PC-9 (cell line): ENCODE measurements at regions not wholly inside any gene's neighbourhood (a gene's known extent, or its start where the extent isn't known, plus 50 kb on each side); places are given as distances from the start of the nearest gene placed in this dataset.

Experiments
- BruUV-seq: library from RNA; stranded (reverse); fragments of 400-500 nt; replicated peaks from 2 replicates; lab custom pipeline; 2021; lab: Mats Ljungman, UMichigan
- CTCF ChIA-PET: fragments of 300-600 bp; sonication (Branson Sonifier 250); formaldehyde crosslinking; loops from one replicate; lab custom pipeline; 2022; ENCODE audit warnings: antibody characterized with exemption; lab: Charles Lee
- POLR2A ChIA-PET: fragments of 300-600 bp; sonication (Branson Sonifier 250); formaldehyde crosslinking; loops from one replicate; lab custom pipeline; 2022; ENCODE audit warnings: antibody characterized with exemption; ENCODE audit not compliant: unreplicated experiment; lab: Charles Lee
- DNase-seq, 2 experiments: peaks; one replicate each; pipeline versions ENCODE4 v3.0.0 to v3.0.0-alpha.2; 2015 to 2022; ENCODE audit warnings: mixed read lengths in 1 of 2
- H2AFZ ChIP-seq: fragments of 200-600 bp; sonication (generic); 2 replicates; pipeline ENCODE4 v1.8.1; 2017; ENCODE audit warnings: antibody characterized with exemption
- H3F3A ChIP-seq: fragments of 200-600 bp; sonication (generic); 2 replicates; pipeline ENCODE4 v1.8.1; 2017; ENCODE audit warnings: antibody characterized with exemption, mild to moderate bottlenecking, low read depth; ENCODE audit not compliant: insufficient read depth
- H3K27ac ChIP-seq: fragments of 200-600 bp; sonication (generic); 2 replicates; pipeline ENCODE4 v1.6.1; 2016; ENCODE audit warnings: mixed run types
- H3K27me3 ChIP-seq: fragments of 200-600 bp; sonication (generic); 2 replicates; pipeline ENCODE4 v1.6.1; 2016; ENCODE audit warnings: low read depth, mixed run types; ENCODE audit not compliant: insufficient read depth
- H3K36me3 ChIP-seq: fragments of 200-600 bp; sonication (generic); 2 replicates; pipeline ENCODE4 v1.6.1; 2016; ENCODE audit warnings: low read depth, mixed run types
- H3K4me1 ChIP-seq: fragments of 200-600 bp; sonication (generic); replicated peaks from 2 replicates; pipeline ENCODE4 v1.6.1; 2016; ENCODE audit warnings: mixed run types; ENCODE audit not compliant: insufficient read depth
- H3K4me2 ChIP-seq: fragments of 200-600 bp; sonication (generic); 2 replicates; pipeline ENCODE4 v1.6.1; 2017; ENCODE audit warnings: mixed run types
- H3K4me3 ChIP-seq: fragments of 200-600 bp; sonication (generic); 2 replicates; pipeline ENCODE4 v1.6.1; 2016; ENCODE audit warnings: mixed run types
- H3K79me2 ChIP-seq: fragments of 200-600 bp; sonication (generic); 2 replicates; pipeline ENCODE4 v1.6.1; 2017; ENCODE audit warnings: low read depth, mixed run types
- H3K9me2 ChIP-seq: fragments of 200-600 bp; sonication (generic); 2 replicates; pipeline ENCODE4 v1.8.1; 2017; ENCODE audit warnings: mild to moderate bottlenecking; ENCODE audit not compliant: insufficient read depth
- H3K9me3 ChIP-seq: fragments of 200-600 bp; sonication (generic); 2 replicates; pipeline ENCODE4 v1.8.1; 2016; ENCODE audit warnings: low read depth; ENCODE audit not compliant: insufficient read depth
- H4K20me1 ChIP-seq: fragments of 200-600 bp; sonication (generic); 2 replicates; pipeline ENCODE4 v1.8.1; 2017; ENCODE audit not compliant: insufficient read depth
- CTCF ChIP-seq: fragments of 200-600 bp; sonication (generic); conservative IDR thresholded peaks from 2 replicates; pipeline ENCODE4 v1.6.1; 2017; ENCODE audit warnings: mixed run types, antibody characterized with exemption, mild to moderate bottlenecking, moderate library complexity
- EZH2 ChIP-seq: fragments of 200-600 bp; sonication (generic); IDR thresholded peaks from 2 replicates; pipeline ENCODE4 v1.8.0; 2017; ENCODE audit warnings: antibody characterized with exemption, low read depth
- intact Hi-C: fragments of 100-400 bp; cut with micrococcal nuclease; formaldehyde crosslinking; loops from one replicate; pipeline ENCODE4 v1.10.0; 2022; ENCODE audit not compliant: unreplicated experiment

GRCh38 chr2:175535631-175536030 is 354.1 kb upstream of the ATP5MC3 start:
- POLR2A ChIA-PET, result no interaction called here
- no peaks in the 10 kb centered on the region for H3K79me2 ChIP-seq
- H3K9me3 ChIP-seq, result no peaks in the 10 kb centered on the region
- H3F3A ChIP-seq, result no peaks in the 10 kb centered on the region
- H3K9me2 ChIP-seq, result no peaks in the 10 kb centered on the region
- H3K27me3 ChIP-seq, result no peaks in the 10 kb centered on the region
- no peak overlapping the region for H3K4me3 ChIP-seq
- no peak for DNase-seq
- intact Hi-C loops, result no loop called here
- H3K27ac ChIP-seq, result no peak overlapping the region
- no peaks in the 10 kb centered on the region for H4K20me1 ChIP-seq
- BruUV-seq, result no TSS peak
- no peaks in the 10 kb centered on the region for H3K36me3 ChIP-seq
- no peak overlapping the region for H2AFZ ChIP-seq
- CTCF ChIA-PET, result no interaction called here
- TF ChIP-seq CTCF (no peak), EZH2 (no peak)
- no peaks in the 10 kb centered on the region for H3K4me1 ChIP-seq
- no peak overlapping the region for H3K4me2 ChIP-seq

- no peaks in the 10 kb centered on the region for H3K9me2 ChIP-seq
- no peak for DNase-seq
- ChIA-PET CTCF (no interaction called here), POLR2A (no interaction called here)
- H3K9me3 ChIP-seq, result no peaks in the 10 kb centered on the region
- H3K36me3 ChIP-seq, result no peaks in the 10 kb centered on the region
- H2AFZ ChIP-seq, result no peak overlapping the region
- no peaks in the 10 kb centered on the region for H3K27me3 ChIP-seq
- H4K20me1 ChIP-seq, result no peaks in the 10 kb centered on the region
- no peaks in the 10 kb centered on the region for H3K4me1 ChIP-seq
- no peaks in the 10 kb centered on the region for H3K79me2 ChIP-seq
- no peak for TF ChIP-seq EZH2
- no peak for TF ChIP-seq CTCF
- no peaks in the 10 kb centered on the region for H3F3A ChIP-seq
- no peak overlapping the region for H3K4me3 ChIP-seq
- H3K4me2 ChIP-seq, result no peak overlapping the region
- no peak overlapping the region for H3K27ac ChIP-seq
- BruUV-seq, result no TSS peak
- intact Hi-C loops, result no loop called here
Observed at GRCh38 chr2:175525975-175526374, 344.5 kb upstream of the ATP5MC3 start.

GRCh38 chr2:175523001-175523400 is 341.5 kb upstream of the ATP5MC3 start:
- no peak overlapping the region for H3K4me3 ChIP-seq
- no peak overlapping the region for H2AFZ ChIP-seq
- H3K9me3 ChIP-seq, result no peaks in the 10 kb centered on the region
- H3K9me2 ChIP-seq, result no peaks in the 10 kb centered on the region
- CTCF ChIA-PET, result interaction anchor here (0.6 kb wide), 1 partner anchor 1223 kb away, joined by 4 read pairs; no protein-coding TSS in a partner anchor
- no TSS peak for BruUV-seq
- intact Hi-C loops, result no loop called here
- peaks cover 5% of the 10 kb centered on the region; the same call in 1 of the 2 replicates for H3K27me3 ChIP-seq
- POLR2A ChIA-PET, result no interaction called here
- H3K36me3 ChIP-seq, result no peaks in the 10 kb centered on the region
- no peaks in the 10 kb centered on the region for H3F3A ChIP-seq
- H4K20me1 ChIP-seq, result no peaks in the 10 kb centered on the region
- H3K4me1 ChIP-seq, result no peaks in the 10 kb centered on the region
- H3K79me2 ChIP-seq, result no peaks in the 10 kb centered on the region
- no peak overlapping the region for H3K4me2 ChIP-seq
- H3K27ac ChIP-seq, result no peak overlapping the region
- DNase-seq, result peak in 1 of 2 experiments; percentile 2
- TF ChIP-seq EZH2, result no peak
- TF ChIP-seq CTCF, result no peak
